ENCODE measurements at regions not wholly inside any gene's neighbourhood (a gene's known extent, or its start where the extent isn't known, plus 50 kb on each side); places are given as distances from the start of the nearest gene placed in this dataset.
A peak's percentile ranks its signal among the peaks of the same experiment; 100 is the strongest.
"Not testable (repeated sequence)": the region's sequence is repeated elsewhere in the genome, so short reads cannot be mapped to it uniquely, and the experiment has no call there.

- DNase-seq (ENCODE audit: low spot score), result peak; percentile 64
- intact Hi-C loops (cut with DNase I), result not testable (repeated sequence)
Observed at GRCh38 chr4:190118519-190118918, 54.2 kb downstream of the DBET start.

GRCh38 chr4:190119474-190119873 lies 54.1 kb upstream of the DUX4 start:
- DNase-seq (ENCODE audit: low spot score); intact Hi-C loops (cut with DNase I): not testable (repeated sequence)

- DNase-seq (ENCODE audit: low spot score), result peak; percentile 68
- intact Hi-C loops (cut with DNase I), result not testable (repeated sequence)
Observed at GRCh38 chr4:190120111-190120514, 53.5 kb upstream of the DUX4 start.

GRCh38 chr4:190120537-190121001 lies 53.0 kb upstream of the DUX4 start:
- DNase-seq (ENCODE audit: low spot score), result peak; percentile 89
- intact Hi-C loops (cut with DNase I), result not testable (repeated sequence)

GRCh38 chr4:190121076-190121671 lies 52.4 kb upstream of the DUX4 start:
- DNase-seq (ENCODE audit: low spot score), result peak; percentile 64

GRCh38 chr4:190121759-190122158 lies 51.8 kb upstream of the DUX4 start:
- no peak for DNase-seq (ENCODE audit: low spot score)
- intact Hi-C loops (cut with DNase I), result no loop called here

More at GRCh38 chr4:190121076-190121671, 52.4 kb upstream of the DUX4 start:
- intact Hi-C loops (cut with DNase I), result not testable (repeated sequence)

GRCh38 chr4:190122161-190123142 lies 51.1 kb upstream of the DUX4 start:
- intact Hi-C loops (cut with DNase I), result not testable (repeated sequence)
- DNase-seq (ENCODE audit: low spot score), result peak; percentile 91

All from posterior vena cava (tissue), 2 donors.